H1 (cell line): ENCODE measurements at regions not wholly inside any gene's neighbourhood (a gene's known extent, or its start where the extent isn't known, plus 50 kb on each side); places are given as distances from the start of the nearest gene placed in this dataset.

Source experiments
- CTCF ChIA-PET: fragments of 300-600 bp; sonication (Branson Sonifier 250); formaldehyde crosslinking; loops from one replicate; lab custom pipeline; 2021; ENCODE audit not compliant: partially characterized antibody; lab: Charles Lee
- POLR2A ChIA-PET: fragments of 300-600 bp; sonication (Branson Sonifier 250); formaldehyde crosslinking; loops from one replicate; lab custom pipeline; 2021; ENCODE audit warnings: inconsistent platforms; ENCODE audit not compliant: partially characterized antibody; lab: Charles Lee
- DNase-seq, 2 experiments: peaks; one replicate each; pipeline versions ENCODE4 v3.0.0 to v3.0.0-alpha.2; 2010 to 2022; ENCODE audit warnings: low spot score in 2 of 2, low read depth in 1 of 2, mixed read lengths in 1 of 2
- FAIRE-seq: peaks from 2 replicates; lab custom pipeline; 2011; peaks lifted over from hg19 to GRCh38; lab: Jason Lieb, UNC
- H2AFZ ChIP-seq: 2 replicates; pipeline ENCODE4 v1.8.1; 2012; ENCODE audit warnings: low read length, inconsistent platforms
- H2AK5ac ChIP-seq: 2 replicates; pipeline ENCODE4 v1.6.1; 2013; ENCODE audit warnings: low read depth, low read length
- H2BK120ac ChIP-seq: replicated peaks from 2 replicates; pipeline ENCODE3; 2013; ENCODE audit warnings: low read depth, low read length, inconsistent platforms
- H2BK12ac ChIP-seq: 2 replicates; pipeline ENCODE4 v1.6.1; 2013; ENCODE audit warnings: low read depth, low read length
- H2BK15ac ChIP-seq: 2 replicates; pipeline ENCODE4 v1.6.1; 2013; ENCODE audit warnings: low read length
- H2BK20ac ChIP-seq: 2 replicates; pipeline ENCODE4 v1.6.1; 2013; ENCODE audit warnings: low read length
- H2BK5ac ChIP-seq: 2 replicates; pipeline ENCODE4 v1.6.1; 2013; ENCODE audit warnings: low read depth, low read length
- H3K14ac ChIP-seq: 2 replicates; pipeline ENCODE4 v1.6.1; 2013; ENCODE audit warnings: inconsistent platforms; ENCODE audit not compliant: insufficient read length
- H3K18ac ChIP-seq: 2 replicates; pipeline ENCODE4 v1.6.1; 2013; ENCODE audit warnings: low read length; ENCODE audit errors: extremely low read depth
- H3K23ac ChIP-seq: 2 replicates; pipeline ENCODE4 v1.6.1; 2013; ENCODE audit warnings: inconsistent platforms; ENCODE audit not compliant: insufficient read length
- H3K23me2 ChIP-seq: 2 replicates; pipeline ENCODE4 v1.6.1; 2013; ENCODE audit warnings: low read depth, low read length
- H3K27ac ChIP-seq: 2 replicates; pipeline ENCODE4 v1.6.1; 2011; ENCODE audit warnings: low read depth, low read length, inconsistent platforms
- H3K27me3 ChIP-seq, 4 experiments: replicated peaks in 1 of 4; 1 replicate in 1 of 4; 2 replicates in 3 of 4; pipeline versions ENCODE4 v1.6.1 to v1.8.1; 2011 to 2013; ENCODE audit warnings: low read length in 3 of 4, mild to moderate bottlenecking in 3 of 4, inconsistent platforms in 2 of 4, mixed read lengths in 2 of 4, moderate library complexity in 1 of 4; ENCODE audit not compliant: control insufficient read depth in 3 of 4, insufficient read depth in 3 of 4; ENCODE audit errors: extremely low read depth in 1 of 4
- H3K36me3 ChIP-seq, 4 experiments: 2 replicates each; pipeline versions ENCODE4 v1.6.1 to v1.8.1; 2011 to 2013; ENCODE audit warnings: mild to moderate bottlenecking in 4 of 4, low read length in 3 of 4, moderate library complexity in 2 of 4, control low read depth in 1 of 4, inconsistent platforms in 1 of 4; ENCODE audit not compliant: insufficient read depth in 4 of 4, control insufficient read depth in 2 of 4
- H3K4ac ChIP-seq: replicated peaks from 2 replicates; pipeline ENCODE3; 2013; ENCODE audit warnings: low read length, low read depth, mixed read lengths, inconsistent platforms; ENCODE audit not compliant: insufficient read length
- H3K4me1 ChIP-seq, 4 experiments: replicated peaks in 1 of 4; 1 replicate in 1 of 4; 2 replicates in 3 of 4; pipeline versions ENCODE4 v1.6.1 to v1.8.1; 2011 to 2013; ENCODE audit warnings: low read length in 3 of 4, inconsistent platforms in 2 of 4, mixed read lengths in 1 of 4; ENCODE audit not compliant: insufficient read depth in 4 of 4, control insufficient read depth in 3 of 4
- H3K4me2 ChIP-seq, 2 experiments: 2 replicates each; pipeline versions ENCODE4 v1.6.1 to v1.8.1; 2011 to 2013; ENCODE audit warnings: low read depth in 2 of 2, low read length in 2 of 2, control low read depth in 1 of 2, inconsistent platforms in 1 of 2, mild to moderate bottlenecking in 1 of 2; ENCODE audit not compliant: insufficient read depth in 1 of 2
- H3K4me3 ChIP-seq, 4 experiments: fragments of 200-600, 300-600 bp in 1 of 4; sonication (generic), shearing (Covaris generic), sonication (Bioruptor Twin) in 1 of 4; 2 replicates each; pipeline versions ENCODE4 v1.5.1 to v1.8.1; 2011 to 2016; ENCODE audit warnings: low read length in 4 of 4, low read depth in 3 of 4, control low read depth in 2 of 4, inconsistent platforms in 2 of 4, mild to moderate bottlenecking in 2 of 4, mixed read lengths in 1 of 4, moderate library complexity in 1 of 4; ENCODE audit not compliant: insufficient read depth in 2 of 4; ENCODE audit errors: extremely low read depth in 1 of 4
- H3K56ac ChIP-seq: replicated peaks from 2 replicates; pipeline ENCODE3; 2013; ENCODE audit warnings: low read depth, mild to moderate bottlenecking, mixed read lengths, low read length, inconsistent platforms; ENCODE audit not compliant: insufficient read length
- H3K79me1 ChIP-seq: 2 replicates; pipeline ENCODE4 v1.6.1; 2013; ENCODE audit warnings: low read depth, low read length, control low read depth
- H3K79me2 ChIP-seq, 2 experiments: 2 replicates each; pipeline versions ENCODE4 v1.6.1 to v1.8.1; 2012 to 2013; ENCODE audit warnings: low read length in 2 of 2, mild to moderate bottlenecking in 2 of 2, inconsistent platforms in 1 of 2; ENCODE audit not compliant: insufficient read depth in 2 of 2, control insufficient read depth in 1 of 2
- H3K9ac ChIP-seq, 4 experiments: replicated peaks in 1 of 4; 1 replicate in 1 of 4; 2 replicates in 3 of 4; pipeline versions ENCODE4 v1.6.1 to v1.8.1; 2011 to 2013; ENCODE audit warnings: low read depth in 3 of 4, low read length in 3 of 4, control low read depth in 2 of 4, mild to moderate bottlenecking in 2 of 4, moderate library complexity in 2 of 4, inconsistent platforms in 1 of 4; ENCODE audit errors: extremely low read depth in 1 of 4
- H3K9me3 ChIP-seq, 2 experiments: 2 replicates each; pipeline versions ENCODE4 v1.6.1 to v1.8.1; 2012 to 2013; ENCODE audit warnings: mild to moderate bottlenecking in 2 of 2, moderate library complexity in 2 of 2, control low read depth in 1 of 2, inconsistent platforms in 1 of 2, low read depth in 1 of 2, low read length in 1 of 2, mixed read lengths in 1 of 2; ENCODE audit not compliant: insufficient read depth in 2 of 2
- H4K20me1 ChIP-seq, 2 experiments: replicated peaks in 1 of 2; 2 replicates each; pipeline versions ENCODE3 to v1.8.1; 2011 to 2013; ENCODE audit warnings: inconsistent platforms in 2 of 2, low read length in 2 of 2, mild to moderate bottlenecking in 1 of 2; ENCODE audit not compliant: insufficient read depth in 2 of 2, control insufficient read depth in 1 of 2
- H4K5ac ChIP-seq: 2 replicates; pipeline ENCODE4 v1.6.1; 2013; ENCODE audit warnings: low read length, low read depth, mixed read lengths, inconsistent platforms; ENCODE audit not compliant: insufficient read length
- H4K8ac ChIP-seq: 2 replicates; pipeline ENCODE4 v1.8.0; 2013; ENCODE audit warnings: mild to moderate bottlenecking, moderate library complexity, low read length, inconsistent platforms; ENCODE audit not compliant: insufficient read depth; ENCODE audit errors: extremely low read depth
- H4K91ac ChIP-seq: replicated peaks from 2 replicates; pipeline ENCODE3; 2013; ENCODE audit warnings: low read length, mixed read lengths, inconsistent platforms; ENCODE audit not compliant: insufficient read length
- BRCA1 ChIP-seq: IDR thresholded peaks from 2 replicates; pipeline ENCODE4 v1.6.1; 2012; ENCODE audit warnings: low read depth, low read length, improper control_type of control experiment
- EGR1 ChIP-seq: IDR thresholded peaks from 2 replicates; pipeline ENCODE4 v1.6.1; 2011; ENCODE audit warnings: low read depth, low read length, borderline replicate concordance
- HDAC2 ChIP-seq, 2 experiments: fragments of 300-600 bp in 1 of 2; sonication (generic) in 1 of 2; IDR thresholded peaks; 2 replicates each; pipeline ENCODE4 v1.6.1; 2011 to 2012; ENCODE audit warnings: low read depth in 2 of 2, low read length in 2 of 2, mild to moderate bottlenecking in 2 of 2, moderate library complexity in 2 of 2, borderline replicate concordance in 1 of 2, inconsistent platforms in 1 of 2
- KDM1A ChIP-seq: fragments of 200-600, 300-600 bp; sonication (generic); IDR thresholded peaks from 2 replicates; pipeline ENCODE4 v1.7.1; 2016; ENCODE audit warnings: mild to moderate bottlenecking, low read length, borderline replicate concordance
- KDM5A ChIP-seq: fragments of 200-600 bp; IDR thresholded peaks from 2 replicates; pipeline ENCODE4 v1.7.1; 2012; ENCODE audit warnings: mild to moderate bottlenecking, low read length, inconsistent platforms, mixed read lengths
- MAFK ChIP-seq: IDR thresholded peaks from 2 replicates; pipeline ENCODE4 v1.6.1; 2012; ENCODE audit warnings: low read depth, mild to moderate bottlenecking, improper control_type of control experiment, low read length
- RAD21 ChIP-seq, 2 experiments: IDR thresholded peaks in 1 of 2; conservative IDR thresholded peaks in 1 of 2; 2 replicates each; pipeline ENCODE4 v1.6.1; 2011; ENCODE audit warnings: low read depth in 2 of 2, low read length in 2 of 2, improper control_type of control experiment in 1 of 2, inconsistent platforms in 1 of 2, mild to moderate bottlenecking in 1 of 2, moderate library complexity in 1 of 2
- RBBP5 ChIP-seq: IDR thresholded peaks from 2 replicates; pipeline ENCODE4 v1.7.1; 2012; ENCODE audit warnings: low read depth, mild to moderate bottlenecking, inconsistent platforms, low read length, moderate library complexity, borderline replicate concordance
- SP2 ChIP-seq: IDR thresholded peaks from 2 replicates; pipeline ENCODE4 v1.6.1; 2012; ENCODE audit warnings: mild to moderate bottlenecking, low read length, inconsistent platforms
- WGBS, 2 experiments: shearing (Covaris generic) in 1 of 2; methylation state at CpG; one replicate each; pipeline versions ENCODE4 v1.1.6 to v1.1.7; 2013 to 2015; ENCODE audit warnings: low lambda C conversion rate in 2 of 2, mixed read lengths in 2 of 2, inconsistent platforms in 1 of 2, low coverage in 1 of 2, missing lambda C conversion rate in 1 of 2; ENCODE audit not compliant: insufficient replicate concordance in 2 of 2, insufficient coverage in 1 of 2, insufficient read length in 1 of 2; ENCODE audit errors: extremely low coverage in 1 of 2, missing lambda C conversion rate in 1 of 2; 5-methylcytosine and 5-hydroxymethylcytosine counted together

- H2BK15ac ChIP-seq, result no peak overlapping the region
- H3K9me3 ChIP-seq, result no peaks in the 10 kb centered on the region
- H3K18ac ChIP-seq, result no peak overlapping the region
- H3K4me3 ChIP-seq, result no peak overlapping the region
- no peak overlapping the region for H3K14ac ChIP-seq
- no peak overlapping the region for H3K4ac ChIP-seq
- no peak for FAIRE-seq
- H3K56ac ChIP-seq, result no peak overlapping the region
- ChIA-PET POLR2A (no interaction called here), CTCF (no interaction called here)
- H4K91ac ChIP-seq, result no peak overlapping the region
- H2AFZ ChIP-seq, result no peak overlapping the region
- H3K27me3 ChIP-seq, result no peaks in the 10 kb centered on the region
- no peak overlapping the region for H3K27ac ChIP-seq
- H2BK20ac ChIP-seq, result no peak overlapping the region
- no peak overlapping the region for H2BK12ac ChIP-seq
- H3K23me2 ChIP-seq, result peaks cover 1% of the 10 kb centered on the region; the same call in 1 of the 2 replicates
- no peak overlapping the region for H2BK5ac ChIP-seq
- H3K79me1 ChIP-seq, result no peaks in the 10 kb centered on the region
- H2BK120ac ChIP-seq, result no peak overlapping the region
- no peak overlapping the region for H4K5ac ChIP-seq
- no peak overlapping the region for H3K23ac ChIP-seq
- no peak overlapping the region for H2AK5ac ChIP-seq
- no peak for DNase-seq
- no peaks in the 10 kb centered on the region for H3K36me3 ChIP-seq
- no peak overlapping the region for H4K8ac ChIP-seq
- no peaks in the 10 kb centered on the region for H4K20me1 ChIP-seq
- H3K79me2 ChIP-seq, result no peaks in the 10 kb centered on the region
- no peak overlapping the region for H3K4me2 ChIP-seq
- H3K9ac ChIP-seq, result no peak overlapping the region
- 93% methylated on average over 2 of the region's 2 CpGs; no CpG with 5 or more reads in 1 of the 2 experiments for WGBS, 2 experiments
- peaks cover 0 to 2% (median 0%) of the 10 kb centered on the region in 4 experiments; a peak in 1 of 7 replicates for H3K4me1 ChIP-seq
- no peak for TF ChIP-seq HDAC2 (IDR thresholded peaks at IDR 0.05; ENCODE audit: borderline replicate concordance in 1 of 2, low read depth in 2 of 2, low read length in 2 of 2)
- TF ChIP-seq MAFK, result no peak
- no peak for TF ChIP-seq KDM5A
- TF ChIP-seq KDM1A, result no peak
- no peak for TF ChIP-seq BRCA1
- TF ChIP-seq EGR1, result no peak
- no peak for TF ChIP-seq RBBP5
- TF ChIP-seq SP2, result no peak
- no peak for TF ChIP-seq RAD21 (IDR thresholded peaks at IDR 0.05 in 1 of 2, conservative IDR thresholded peaks at IDR 0.05 in 1 of 2; ENCODE audit: low read depth in 2 of 2, low read length in 2 of 2)
These were observed 1194.0 kb downstream of the PCDH9 start for GRCh38 chr13:66036024-66036614.
